HG02759 (cell line): ENCODE measurements at regions not wholly inside any gene's neighbourhood (a gene's known extent, or its start where the extent isn't known, plus 50 kb on each side); places are given as distances from the start of the nearest gene placed in this dataset.
A peak's percentile ranks its signal among the peaks of the same experiment; 100 is the strongest.

ENCODE experiments used
- ATAC-seq: cut with Tn5 transposase; IDR thresholded peaks from one replicate; pipeline ENCODE4 v1.9.1; 2021; ENCODE audit warnings: mild to moderate bottlenecking, moderate library complexity; ENCODE audit not compliant: unreplicated experiment

DNA sequence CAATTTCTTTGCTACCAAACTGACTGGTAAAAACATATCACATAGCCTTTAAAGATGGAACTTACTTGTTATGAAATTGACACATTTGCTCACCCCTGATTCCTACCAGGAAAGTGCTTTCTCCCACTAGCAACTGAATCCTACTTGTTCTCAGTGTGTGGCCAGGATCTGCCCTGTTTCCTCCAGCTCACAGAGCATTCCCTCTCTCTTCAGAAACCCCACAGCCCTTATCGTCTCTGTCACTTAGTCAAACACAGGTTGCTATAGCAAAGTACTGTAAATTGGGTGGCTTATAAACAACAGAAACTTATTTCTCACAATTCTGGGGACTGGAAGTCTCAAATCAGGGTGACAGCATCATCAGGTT lies 265.2 kb upstream of the BOD1L1 start:
- ATAC-seq, result no peak

DNA sequence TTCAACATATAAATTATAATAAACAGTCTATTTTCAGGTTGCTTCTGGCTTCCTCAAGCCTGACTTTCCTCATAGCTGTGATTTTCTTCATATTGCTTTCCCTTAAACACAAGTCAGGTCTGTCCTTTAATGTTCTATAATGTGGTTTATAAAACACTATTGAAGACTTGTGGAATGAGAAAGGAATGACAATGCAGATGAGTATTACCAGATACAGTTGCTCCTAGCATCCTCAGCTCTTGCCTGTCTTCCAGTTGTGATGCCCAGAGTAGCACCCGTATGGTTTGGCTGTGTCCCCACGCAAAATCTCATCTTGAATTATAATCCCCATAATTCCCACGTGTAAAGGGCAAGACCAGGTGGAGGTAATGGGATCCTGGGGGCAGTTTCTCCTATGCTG lies 265.7 kb upstream of the BOD1L1 start:
- no peak for ATAC-seq

DNA sequence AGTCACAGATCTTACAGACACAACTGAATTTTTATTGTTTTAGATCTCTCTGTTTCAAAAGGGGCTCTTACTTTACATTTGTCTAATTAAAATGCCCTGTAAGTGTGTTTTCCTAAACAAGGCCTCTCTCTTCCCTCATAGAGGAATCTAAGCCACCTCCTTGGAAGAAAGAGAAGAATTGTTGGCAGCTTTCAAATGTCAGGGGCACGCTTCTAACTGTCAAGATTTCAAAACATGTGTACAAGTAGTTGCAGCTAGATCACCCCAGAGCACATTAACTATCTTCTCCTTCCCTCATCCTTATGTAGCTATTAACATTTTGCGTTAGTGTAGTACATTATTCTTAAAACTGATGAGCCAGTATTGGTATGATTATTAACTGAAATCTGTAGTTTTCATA lies 266.5 kb upstream of the BOD1L1 start:
- ATAC-seq, result no peak

DNA sequence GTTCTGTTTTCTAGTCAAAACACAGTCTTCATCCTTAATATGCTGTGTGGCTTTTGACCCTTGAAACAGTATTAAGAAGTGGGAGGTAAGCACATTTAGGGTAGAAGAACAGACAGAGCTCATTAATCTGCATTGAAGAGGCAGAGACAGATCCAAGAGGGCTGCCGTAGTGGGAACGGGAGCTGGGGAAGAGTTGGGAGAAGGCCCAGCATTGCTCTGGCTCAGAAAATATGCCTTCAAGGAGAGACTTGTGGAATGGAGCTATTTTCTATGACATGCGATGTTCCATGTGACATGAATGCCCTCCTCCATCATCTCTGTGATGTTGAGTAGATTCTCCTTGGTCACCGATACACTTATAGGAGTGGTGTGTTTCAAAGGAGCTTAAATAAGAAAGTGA lies 273.3 kb upstream of the BOD1L1 start:
- ATAC-seq, result no peak

DNA sequence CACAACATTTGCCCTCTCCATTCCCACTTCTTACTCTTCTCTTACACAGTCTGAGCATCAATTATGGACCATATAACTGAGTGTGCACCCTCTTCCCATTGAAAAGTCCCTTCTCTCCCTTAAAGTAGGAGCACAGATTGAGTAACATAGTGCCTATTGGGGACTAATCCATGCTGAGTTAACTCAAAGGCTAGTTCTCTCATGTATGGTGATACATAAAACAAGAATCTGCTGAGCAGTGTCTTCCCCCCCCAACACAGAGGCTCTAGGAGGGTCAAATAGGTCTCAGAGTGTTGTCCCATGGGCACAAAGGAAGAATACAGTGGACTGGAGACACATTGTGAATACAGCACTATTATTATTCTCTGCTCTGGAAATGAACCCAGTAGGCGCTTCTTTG lies 274.6 kb upstream of the BOD1L1 start:
- no peak for ATAC-seq

DNA sequence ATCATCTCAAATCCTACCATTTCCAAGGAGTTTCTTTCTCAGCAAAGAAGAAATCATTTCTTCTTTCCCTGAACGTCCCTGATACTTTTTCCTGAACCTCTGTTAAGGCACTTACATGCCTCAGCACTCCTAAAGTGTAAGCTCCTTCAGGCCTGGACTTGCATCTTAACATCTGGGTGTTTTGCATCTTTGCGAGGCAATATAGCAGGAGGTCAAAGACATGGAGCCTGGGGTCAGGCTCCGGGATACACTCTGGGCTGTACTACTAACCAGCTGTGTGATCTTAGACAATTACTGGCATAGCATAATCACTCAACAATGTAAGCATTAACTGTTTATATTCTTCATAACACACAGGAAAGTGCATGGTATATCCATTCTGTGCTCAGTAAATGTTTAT lies 275.5 kb upstream of the BOD1L1 start:
- ATAC-seq, result no peak

DNA sequence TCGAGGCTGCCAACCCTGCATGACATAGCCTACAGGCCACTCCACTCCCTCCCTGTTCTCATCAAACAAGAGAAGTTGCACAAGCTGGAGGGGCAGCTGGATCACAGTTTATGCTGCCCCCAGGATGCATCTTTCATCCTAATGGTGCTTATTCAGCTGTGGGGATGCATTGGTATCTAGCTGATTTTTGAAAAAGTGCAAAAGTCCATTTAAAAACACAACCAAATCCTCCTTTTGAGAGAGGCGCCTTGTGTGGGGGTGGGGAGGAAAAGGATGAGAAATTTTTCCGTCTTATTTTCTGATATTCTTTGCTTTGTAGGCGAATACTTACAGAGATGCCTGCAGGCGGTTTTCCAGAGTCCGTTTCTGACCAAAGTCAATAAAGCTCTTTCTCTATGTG lies 276.4 kb upstream of the BOD1L1 start:
- no peak for ATAC-seq

DNA sequence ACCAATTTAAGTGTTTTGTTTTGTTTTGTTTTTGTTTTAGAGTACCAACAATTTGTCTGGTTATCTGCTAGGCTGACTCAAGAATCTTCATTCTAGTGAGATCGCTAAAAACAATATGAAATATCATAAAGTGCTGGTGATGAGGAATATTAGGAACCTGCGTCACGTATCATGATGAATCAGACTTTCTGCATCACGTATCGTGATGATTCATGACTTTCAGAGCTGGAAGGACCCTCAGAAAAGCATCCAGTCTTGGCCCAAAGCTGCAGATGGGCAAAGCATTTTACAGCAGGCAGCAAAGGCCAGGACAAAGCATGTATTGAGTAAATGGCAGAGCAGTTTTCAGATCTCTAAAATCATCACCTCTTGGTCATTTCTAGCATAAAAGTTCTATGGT lies 278.0 kb upstream of the BOD1L1 start:
- no peak for ATAC-seq

DNA sequence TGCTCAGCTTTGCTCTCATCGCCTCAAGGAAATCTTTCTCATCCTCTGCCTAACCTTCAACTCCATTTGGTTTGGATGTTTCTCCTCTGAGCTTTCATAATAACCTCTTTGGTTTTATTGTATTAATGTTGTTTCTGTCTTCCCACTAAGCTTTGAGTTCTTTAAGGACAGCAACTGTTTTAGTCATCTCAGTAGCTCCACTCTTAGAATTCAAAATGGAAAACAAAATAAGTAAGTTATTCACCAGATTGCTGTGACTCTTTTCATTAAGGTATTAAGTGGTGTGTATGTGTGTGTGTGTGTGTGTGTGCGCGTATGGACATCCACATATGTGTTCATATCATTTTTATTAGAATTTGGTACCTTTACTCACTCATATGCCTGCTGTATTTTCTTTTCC lies 279.2 kb upstream of the BOD1L1 start:
- no peak for ATAC-seq

DNA sequence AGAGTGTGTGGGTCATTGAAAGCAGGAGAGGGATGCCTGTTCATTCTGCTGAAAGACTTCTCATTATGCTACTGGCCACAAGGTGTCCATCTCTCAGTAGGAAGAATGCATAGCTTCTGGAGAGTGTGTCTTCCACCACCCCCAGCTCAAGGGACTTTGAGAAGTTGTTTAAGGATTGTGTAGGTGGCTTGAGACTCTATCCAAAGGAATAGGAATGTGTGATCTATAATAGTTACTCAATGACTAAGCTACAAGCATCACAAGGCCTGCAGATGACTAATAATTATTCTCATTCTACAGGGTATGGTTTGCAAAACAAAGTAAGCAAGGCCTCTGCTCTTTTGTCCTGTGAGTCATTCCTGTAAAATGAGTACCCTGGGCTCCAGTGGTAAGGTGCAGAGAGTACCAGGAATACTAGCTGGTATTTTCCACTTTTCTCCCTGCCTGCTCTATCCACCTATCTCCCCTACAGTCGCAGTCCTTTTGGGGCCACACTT lies 279.8 kb upstream of the BOD1L1 start:
- ATAC-seq, result no peak

DNA sequence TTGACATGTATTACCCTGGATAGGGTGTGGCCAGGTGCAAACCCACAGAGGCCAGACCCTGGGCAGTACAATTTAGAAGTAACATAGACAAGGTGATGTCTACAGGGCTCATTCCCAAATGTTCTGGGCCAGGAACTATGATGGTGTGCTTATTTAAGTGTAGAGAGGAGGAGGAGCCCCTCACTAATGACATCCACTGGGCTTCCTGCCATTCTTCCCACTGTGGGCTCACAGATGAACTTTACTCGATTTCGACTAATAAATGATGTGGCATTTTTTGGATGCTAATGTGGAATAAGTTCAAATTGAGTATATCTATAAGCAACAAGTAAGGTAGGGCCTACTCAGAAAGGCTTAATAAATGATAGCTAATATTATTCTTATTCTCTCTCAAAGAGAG lies 280.9 kb upstream of the BOD1L1 start:
- no peak for ATAC-seq

DNA sequence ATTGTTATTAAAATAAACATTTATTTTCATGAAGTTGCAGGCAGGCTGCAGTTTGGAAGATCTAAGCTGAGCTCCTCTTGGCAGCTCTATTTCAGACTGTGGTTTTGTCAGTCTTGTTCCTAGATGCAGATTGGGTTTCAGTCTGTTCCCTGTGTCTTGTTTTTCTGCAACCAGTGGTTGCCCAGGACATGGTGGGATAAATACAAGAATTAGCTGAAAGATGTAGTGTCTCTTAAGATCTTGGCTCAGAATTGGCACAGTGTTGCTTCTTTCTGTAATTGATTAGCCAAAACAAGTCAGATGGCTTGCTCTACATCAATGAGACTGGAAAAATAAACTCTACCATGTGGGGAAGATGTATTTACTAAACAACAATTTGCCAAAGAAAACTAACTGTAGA lies 283.0 kb upstream of the BOD1L1 start:
- no peak for ATAC-seq

DNA sequence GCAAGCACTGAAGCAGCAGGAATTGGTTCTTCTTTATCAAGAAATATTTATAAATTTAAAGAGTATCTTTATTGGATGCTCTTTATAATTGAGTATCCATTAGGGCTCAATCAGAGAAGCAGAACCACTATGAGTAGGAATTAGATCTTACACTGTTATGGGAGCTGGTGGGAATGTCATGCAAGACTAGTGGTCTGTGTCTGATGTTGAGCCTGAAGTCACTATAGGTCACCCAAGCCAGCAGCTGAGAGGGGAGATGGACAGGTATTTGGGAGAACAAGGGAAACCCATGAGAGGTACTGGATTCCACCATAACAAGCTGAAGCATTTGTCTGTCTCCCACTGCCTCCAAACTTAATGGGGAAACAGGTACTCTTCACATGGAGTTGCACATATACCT lies 283.7 kb upstream of the BOD1L1 start:
- ATAC-seq, result no peak

DNA sequence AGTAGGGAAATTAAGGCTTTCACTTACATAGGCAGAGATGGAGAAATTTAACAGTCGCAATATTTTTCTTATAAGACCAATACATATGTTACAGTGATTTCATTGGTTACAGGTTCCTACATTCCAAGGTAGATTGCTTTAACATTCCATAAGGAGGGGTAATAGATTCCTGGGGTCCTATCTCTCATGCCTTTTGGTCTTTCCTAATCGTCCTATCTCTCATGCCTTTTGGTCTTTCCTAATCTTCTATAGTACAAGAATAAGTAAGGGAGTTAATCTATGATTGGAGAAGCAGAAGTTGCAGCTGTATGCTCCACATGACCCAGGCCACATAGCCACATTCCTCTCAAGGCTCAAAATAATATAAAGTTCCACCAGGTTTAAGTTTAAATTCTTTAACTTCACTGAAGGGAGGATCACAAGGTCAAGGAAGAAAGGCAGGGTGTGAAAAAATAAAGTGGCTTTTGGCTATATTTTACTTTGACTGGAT lies 285.0 kb upstream of the BOD1L1 start:
- ATAC-seq, result no peak

DNA sequence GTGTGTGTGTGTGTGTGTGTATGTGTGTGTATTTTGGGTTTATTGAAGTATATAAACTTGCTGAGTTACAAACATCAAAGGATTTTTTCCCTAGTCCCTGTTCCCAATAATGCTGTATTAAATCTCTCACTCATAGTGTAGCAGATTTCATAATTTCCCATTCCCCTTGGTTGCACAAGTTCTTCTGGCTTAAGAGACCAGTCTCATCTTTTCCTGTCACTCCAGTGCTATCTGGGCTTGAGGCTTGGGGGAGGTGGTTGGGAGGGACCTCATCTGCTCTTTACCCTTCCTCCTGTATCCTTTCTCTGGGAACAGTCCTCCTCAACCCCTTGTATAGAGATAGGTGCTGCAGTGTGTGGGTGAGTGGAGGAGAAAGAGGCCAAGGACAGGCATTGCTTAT lies 285.4 kb upstream of the BOD1L1 start:
- no peak for ATAC-seq

DNA sequence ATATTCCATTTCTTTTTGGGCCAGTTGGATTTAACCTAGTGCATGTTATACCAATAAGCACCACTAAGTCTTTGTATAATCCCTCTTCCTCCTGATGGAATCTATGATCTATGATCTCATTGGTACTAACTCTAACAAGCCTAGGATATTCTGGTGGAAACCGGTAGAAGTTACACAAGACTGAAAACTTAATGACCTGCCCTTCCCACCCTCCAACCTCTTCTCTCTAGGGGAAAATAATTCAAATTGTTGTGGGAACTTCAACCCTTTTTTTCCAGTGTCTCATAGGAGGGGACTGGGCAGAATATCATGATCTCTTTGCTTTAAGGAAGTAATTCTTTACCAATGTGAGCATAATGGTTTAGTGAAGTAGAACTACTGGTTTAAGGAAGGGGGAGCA lies 289.5 kb upstream of the BOD1L1 start:
- ATAC-seq, result no peak

DNA sequence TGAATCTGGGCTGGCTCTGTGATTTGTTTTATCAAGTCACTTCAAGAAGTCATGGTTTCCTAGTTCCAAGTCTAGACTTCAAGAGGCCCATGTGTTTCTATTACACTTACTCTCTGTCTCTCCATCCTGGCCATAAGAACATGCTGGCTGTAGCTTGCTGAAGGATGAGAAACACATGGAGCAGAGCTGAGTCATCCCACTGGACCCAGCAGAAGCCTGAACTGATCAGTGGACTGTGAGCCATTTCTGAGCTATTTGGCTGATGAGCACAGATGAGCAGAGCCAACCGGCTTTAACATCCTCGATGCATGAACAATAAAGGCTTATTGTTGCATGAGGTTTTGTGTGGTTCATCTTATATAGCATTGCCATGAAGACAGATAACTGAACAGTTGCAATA lies 290.6 kb upstream of the BOD1L1 start:
- ATAC-seq, result no peak

DNA sequence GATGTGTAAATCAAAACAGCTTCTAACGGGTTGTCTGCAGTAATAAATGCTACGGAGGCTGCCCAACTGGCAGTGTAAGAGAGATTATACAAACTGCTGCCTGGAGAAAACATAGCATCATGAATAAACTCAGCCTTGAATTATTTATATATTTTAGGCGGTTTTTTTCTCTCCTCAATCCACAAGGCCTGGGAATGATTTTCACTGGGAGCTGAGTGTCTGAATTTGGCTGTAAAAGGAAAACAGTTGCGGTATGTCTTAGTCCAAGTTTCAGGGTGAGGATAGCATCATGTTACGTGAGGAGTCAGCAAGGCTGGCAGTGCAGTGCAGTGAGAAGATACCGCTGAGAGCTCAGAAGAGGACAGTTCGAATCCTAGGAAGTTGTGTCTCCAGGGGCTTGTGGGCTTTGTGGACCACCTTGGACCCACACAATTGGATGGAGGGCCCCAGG lies 291.5 kb upstream of the BOD1L1 start:
- no peak for ATAC-seq

DNA sequence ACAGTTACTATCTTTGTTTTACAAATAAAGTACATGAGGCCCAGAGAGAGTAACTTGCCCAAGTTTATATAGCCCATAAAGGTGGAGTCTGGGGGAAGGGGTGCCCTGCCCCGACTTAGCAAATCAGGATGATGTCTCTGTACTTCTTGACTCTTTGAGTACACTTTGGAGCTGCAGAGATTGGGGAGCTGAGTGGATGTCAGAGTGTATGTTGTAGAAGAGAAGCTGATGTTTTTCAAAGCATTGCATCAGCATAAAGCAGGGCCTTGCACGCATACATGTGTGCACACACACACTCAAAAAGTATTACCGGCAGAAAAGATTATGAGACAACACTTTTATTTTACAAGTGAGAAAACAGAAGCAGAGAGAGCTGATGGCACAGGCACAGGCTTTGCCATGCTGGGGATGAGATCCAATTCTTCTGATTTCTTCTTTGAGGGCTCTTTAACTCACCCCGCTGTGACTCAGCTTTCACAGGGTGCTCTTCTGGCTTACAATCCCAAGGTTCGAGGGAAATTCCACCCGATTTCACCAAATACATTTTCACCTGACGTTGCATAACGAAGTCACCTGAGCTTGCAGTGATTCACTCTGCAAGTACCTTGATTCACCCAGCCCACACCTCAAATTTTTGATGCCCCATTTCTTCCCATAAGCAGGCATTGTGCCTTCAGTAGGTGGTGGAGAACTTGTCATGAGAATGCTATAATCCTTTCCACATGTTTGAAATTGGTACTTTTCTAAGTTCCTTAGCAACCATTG lies 292.8 kb upstream of the BOD1L1 start:
- ATAC-seq, result no peak

DNA sequence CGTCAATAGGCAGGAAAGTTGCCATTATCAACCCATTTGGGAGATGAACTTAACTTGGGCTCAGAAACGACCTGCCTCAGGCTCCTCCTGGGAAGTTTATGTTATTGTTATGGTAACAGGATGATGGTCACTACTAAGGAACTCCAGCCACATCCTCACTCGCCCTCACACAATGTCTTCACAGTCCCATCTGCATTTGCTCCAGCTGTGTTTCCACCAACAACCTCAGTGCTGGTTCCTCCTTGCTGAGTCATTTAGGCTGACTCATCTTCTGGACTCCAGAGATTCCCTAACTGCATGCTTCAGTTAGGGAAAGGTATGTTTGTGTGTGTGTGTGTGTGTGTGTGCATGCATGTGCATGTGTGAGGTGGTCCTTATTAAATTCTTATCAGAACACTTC lies 293.4 kb upstream of the BOD1L1 start:
- ATAC-seq, result no peak

DNA sequence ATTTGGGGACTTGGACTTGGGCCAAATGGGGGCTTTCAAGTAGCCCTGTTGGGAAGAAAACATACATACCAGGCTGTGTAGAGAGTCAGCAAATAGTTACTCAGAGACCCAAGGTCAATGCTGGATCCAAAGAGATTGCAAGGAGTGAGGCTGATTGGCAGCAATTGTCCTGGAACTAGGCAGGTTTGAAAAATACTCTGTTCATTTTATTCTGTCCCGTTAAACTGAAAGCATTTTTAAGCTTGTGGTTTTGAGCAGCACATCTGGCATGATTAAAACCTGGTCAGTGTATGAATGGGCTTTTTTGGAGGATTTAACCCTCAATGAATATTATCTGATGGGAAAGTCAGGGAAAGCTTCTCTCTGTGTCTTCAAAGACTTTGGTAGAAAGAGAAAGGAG lies 294.3 kb upstream of the BOD1L1 start:
- peak; percentile 44 for ATAC-seq

DNA sequence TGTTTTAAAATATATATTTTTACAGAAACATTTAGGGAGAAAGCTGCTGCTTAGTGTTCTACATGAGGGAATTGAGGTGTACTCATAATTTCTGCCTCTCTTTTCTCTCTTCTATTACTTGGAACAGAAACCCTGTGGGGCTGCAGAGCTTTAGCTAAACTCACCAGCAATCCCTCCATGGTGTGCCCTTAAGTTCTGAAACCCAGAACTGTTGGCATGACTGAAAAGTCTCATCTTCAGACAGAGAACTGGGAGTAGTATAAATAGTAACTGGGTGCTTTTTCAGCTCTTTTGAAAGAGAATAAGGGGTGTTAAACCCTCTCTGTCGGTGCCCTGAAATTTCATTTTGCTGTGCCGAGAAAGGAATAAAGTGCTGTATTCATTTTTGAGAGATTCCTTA lies 294.9 kb upstream of the BOD1L1 start:
- peak; percentile 72 for ATAC-seq
